ENCODE measurements at regions not wholly inside any gene's neighbourhood (a gene's known extent, or its start where the extent isn't known, plus 50 kb on each side); places are given as distances from the start of the nearest gene placed in this dataset.

DNA sequence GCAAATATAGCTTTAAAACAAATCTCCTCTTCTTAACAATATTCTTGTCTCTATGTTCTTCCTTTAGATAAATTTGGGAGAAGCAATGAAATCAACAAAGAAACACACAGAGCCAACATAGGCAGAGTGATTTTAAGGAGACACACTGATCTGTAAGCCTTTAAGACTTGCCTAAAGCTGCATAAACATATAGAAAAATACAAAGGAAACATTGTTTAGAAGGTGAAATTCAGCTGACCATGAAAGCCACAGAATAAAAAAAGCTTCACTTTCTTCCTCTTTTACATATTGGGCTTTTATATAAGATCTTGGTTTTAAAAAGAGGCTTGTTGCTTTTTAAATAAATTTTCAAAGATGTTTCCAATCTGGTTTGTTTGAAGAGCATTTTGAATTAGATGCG lies 1277.5 kb downstream of the EFNA5 start:
- TF ChIP-seq, protein P1, sequence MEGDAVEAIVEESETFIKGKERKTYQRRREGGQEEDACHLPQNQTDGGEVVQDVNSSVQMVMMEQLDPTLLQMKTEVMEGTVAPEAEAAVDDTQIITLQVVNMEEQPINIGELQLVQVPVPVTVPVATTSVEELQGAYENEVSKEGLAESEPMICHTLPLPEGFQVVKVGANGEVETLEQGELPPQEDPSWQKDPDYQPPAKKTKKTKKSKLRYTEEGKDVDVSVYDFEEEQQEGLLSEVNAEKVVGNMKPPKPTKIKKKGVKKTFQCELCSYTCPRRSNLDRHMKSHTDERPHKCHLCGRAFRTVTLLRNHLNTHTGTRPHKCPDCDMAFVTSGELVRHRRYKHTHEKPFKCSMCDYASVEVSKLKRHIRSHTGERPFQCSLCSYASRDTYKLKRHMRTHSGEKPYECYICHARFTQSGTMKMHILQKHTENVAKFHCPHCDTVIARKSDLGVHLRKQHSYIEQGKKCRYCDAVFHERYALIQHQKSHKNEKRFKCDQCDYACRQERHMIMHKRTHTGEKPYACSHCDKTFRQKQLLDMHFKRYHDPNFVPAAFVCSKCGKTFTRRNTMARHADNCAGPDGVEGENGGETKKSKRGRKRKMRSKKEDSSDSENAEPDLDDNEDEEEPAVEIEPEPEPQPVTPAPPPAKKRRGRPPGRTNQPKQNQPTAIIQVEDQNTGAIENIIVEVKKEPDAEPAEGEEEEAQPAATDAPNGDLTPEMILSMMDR (IDR thresholded peaks at IDR 0.05; ENCODE audit: insufficient read depth, low read depth, low read length) = no peak
- TF ChIP-seq EZH2 (IDR thresholded peaks at IDR 0.05; ENCODE audit: insufficient read depth, low read length) = no peak

Data from astrocyte (in vitro differentiated cells and primary cell).